WERI-Rb-1 (cell line): ENCODE measurements at regions not wholly inside any gene's neighbourhood (a gene's known extent, or its start where the extent isn't known, plus 50 kb on each side); places are given as distances from the start of the nearest gene placed in this dataset.

Source experiments
- DNase-seq: peaks from one replicate; pipeline ENCODE4 v3.0.0-alpha.2; 2020
- H3K27ac ChIP-seq: fragments of 250-450 bp; sonication (Bioruptor Pico); 2 replicates; pipeline ENCODE4 v1.5.1; 2020; ENCODE audit warnings: mild to moderate bottlenecking, moderate library complexity
- H3K27me3 ChIP-seq: fragments of 250-450 bp; sonication (Bioruptor Pico); 2 replicates; pipeline ENCODE4 v1.5.1; 2021; ENCODE audit warnings: mild to moderate bottlenecking, low read depth, moderate library complexity; ENCODE audit not compliant: insufficient read depth, severe bottlenecking
- H3K36me3 ChIP-seq: fragments of 250-450 bp; sonication (Bioruptor Pico); 2 replicates; pipeline ENCODE4 v1.5.1; 2020; ENCODE audit warnings: mild to moderate bottlenecking, moderate library complexity
- H3K4me3 ChIP-seq: 2 replicates; pipeline ENCODE4 v1.5.1; 2011; ENCODE audit warnings: low read depth, mild to moderate bottlenecking, control low read depth, low read length
- H3K9me3 ChIP-seq: fragments of 250-450 bp; sonication (Bioruptor Pico); 2 replicates; pipeline ENCODE4 v1.5.1; 2021; ENCODE audit warnings: mild to moderate bottlenecking, moderate library complexity; ENCODE audit not compliant: severe bottlenecking
- TF ChIP-seq, protein P1 (sequence below): IDR thresholded peaks from 2 replicates; pipeline ENCODE4 v1.5.1; 2011; ENCODE audit warnings: low read depth, mild to moderate bottlenecking, control low read depth, inconsistent platforms, low read length

DNA sequence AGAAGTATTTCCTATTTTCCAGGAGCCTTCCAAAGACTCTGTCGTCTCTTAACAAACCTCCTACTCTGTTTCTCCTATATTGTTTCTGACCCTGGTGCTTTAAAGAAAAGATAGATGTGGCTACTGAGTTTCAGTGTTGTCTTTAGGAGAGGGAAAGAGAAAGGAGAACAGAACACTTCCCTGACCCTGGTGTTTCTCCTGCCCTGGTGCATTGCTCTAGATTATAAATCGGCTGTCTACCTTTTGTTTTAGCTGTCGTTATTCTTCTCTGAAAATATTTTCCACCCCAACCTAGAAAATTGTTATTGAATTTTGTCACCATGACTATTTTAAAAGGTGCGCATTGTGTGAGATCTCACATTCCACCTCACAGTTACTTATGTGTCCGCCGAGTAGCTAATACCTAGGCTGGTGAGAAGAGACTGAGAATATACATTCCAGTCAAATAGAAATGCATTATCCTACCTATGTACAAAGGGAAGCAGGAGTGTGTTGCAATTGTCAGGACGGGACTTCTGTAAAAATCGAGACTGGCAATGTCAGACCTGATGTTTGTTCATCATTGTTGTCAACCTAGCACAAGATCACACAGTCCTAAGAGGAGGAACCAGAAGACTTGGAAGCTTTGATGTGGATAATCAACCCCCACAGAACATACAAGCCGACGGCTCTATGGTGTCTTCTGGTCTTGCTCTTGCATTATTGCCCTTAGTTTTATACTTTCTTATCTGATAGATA is 108.7 kb upstream of the SLC38A4 start:
- no peaks in the 10 kb centered on the region for H3K36me3 ChIP-seq
- TF ChIP-seq, protein P1, sequence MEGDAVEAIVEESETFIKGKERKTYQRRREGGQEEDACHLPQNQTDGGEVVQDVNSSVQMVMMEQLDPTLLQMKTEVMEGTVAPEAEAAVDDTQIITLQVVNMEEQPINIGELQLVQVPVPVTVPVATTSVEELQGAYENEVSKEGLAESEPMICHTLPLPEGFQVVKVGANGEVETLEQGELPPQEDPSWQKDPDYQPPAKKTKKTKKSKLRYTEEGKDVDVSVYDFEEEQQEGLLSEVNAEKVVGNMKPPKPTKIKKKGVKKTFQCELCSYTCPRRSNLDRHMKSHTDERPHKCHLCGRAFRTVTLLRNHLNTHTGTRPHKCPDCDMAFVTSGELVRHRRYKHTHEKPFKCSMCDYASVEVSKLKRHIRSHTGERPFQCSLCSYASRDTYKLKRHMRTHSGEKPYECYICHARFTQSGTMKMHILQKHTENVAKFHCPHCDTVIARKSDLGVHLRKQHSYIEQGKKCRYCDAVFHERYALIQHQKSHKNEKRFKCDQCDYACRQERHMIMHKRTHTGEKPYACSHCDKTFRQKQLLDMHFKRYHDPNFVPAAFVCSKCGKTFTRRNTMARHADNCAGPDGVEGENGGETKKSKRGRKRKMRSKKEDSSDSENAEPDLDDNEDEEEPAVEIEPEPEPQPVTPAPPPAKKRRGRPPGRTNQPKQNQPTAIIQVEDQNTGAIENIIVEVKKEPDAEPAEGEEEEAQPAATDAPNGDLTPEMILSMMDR = no peak
- peaks cover 8% of the 10 kb centered on the region for H3K27me3 ChIP-seq
- DNase-seq = no peak
- no peak overlapping the region for H3K4me3 ChIP-seq
- H3K27ac ChIP-seq = no peak overlapping the region
- no peaks in the 10 kb centered on the region for H3K9me3 ChIP-seq

DNA sequence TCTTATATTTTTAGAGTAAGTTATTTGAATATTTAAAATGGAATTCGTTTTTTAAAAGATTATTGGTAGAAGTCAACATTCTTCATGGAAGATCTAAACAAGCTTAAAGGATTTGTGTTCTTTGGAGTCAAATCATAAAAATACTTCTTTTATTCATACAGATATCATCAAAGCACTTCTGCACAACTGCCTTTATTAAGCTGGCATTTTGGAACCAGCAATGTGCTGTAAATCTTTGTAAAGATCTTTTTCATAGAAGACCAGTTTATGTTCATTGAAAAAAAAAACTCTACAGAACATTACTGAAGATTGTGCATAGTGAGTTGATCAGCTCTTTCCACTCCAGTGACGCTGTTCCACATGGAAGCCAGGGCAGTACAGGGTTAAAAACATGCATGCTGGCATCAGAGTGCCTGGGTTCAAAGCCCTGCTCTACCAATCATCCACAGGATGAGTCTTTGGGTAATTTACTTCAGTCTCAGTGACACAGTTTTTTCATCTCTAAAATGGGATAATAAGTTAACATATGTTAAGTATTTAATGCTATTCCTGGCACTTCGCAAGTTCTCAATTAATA is 109.6 kb upstream of the SLC38A4 start:
- H3K36me3 ChIP-seq = no peaks in the 10 kb centered on the region
- no peak for DNase-seq
- peaks cover 8% of the 10 kb centered on the region for H3K27me3 ChIP-seq
- TF ChIP-seq, protein P1 = no peak
- H3K27ac ChIP-seq = no peak overlapping the region
- no peak overlapping the region for H3K4me3 ChIP-seq
- H3K9me3 ChIP-seq = no peaks in the 10 kb centered on the region

DNA sequence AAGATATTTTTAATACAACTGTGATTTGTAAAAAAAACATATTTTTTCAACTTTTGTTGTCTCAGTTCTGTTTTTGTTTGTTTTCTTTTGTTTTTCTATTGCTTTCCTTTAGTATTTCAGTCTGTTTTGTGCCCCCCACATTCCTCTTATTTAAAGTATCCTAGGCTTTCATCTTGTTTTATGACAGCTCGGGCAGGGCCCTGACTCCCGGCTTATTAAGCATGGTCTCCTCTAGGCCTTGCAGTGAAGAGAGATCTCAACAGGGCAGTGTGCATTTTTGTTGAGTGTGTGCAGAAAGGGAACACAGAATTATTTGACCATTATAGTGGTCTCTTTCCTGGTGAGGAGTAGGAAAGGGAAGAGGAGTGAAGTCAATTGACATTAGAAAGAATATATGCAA is 110.2 kb upstream of the SLC38A4 start:
- Histone ChIP-seq H3K27ac (no peak overlapping the region), H3K27me3 (peaks cover 2% of the 10 kb centered on the region), H3K36me3 (no peaks in the 10 kb centered on the region), H3K4me3 (no peak overlapping the region), H3K9me3 (no peaks in the 10 kb centered on the region)
- TF ChIP-seq, protein P1 = no peak
- no peak for DNase-seq

DNA sequence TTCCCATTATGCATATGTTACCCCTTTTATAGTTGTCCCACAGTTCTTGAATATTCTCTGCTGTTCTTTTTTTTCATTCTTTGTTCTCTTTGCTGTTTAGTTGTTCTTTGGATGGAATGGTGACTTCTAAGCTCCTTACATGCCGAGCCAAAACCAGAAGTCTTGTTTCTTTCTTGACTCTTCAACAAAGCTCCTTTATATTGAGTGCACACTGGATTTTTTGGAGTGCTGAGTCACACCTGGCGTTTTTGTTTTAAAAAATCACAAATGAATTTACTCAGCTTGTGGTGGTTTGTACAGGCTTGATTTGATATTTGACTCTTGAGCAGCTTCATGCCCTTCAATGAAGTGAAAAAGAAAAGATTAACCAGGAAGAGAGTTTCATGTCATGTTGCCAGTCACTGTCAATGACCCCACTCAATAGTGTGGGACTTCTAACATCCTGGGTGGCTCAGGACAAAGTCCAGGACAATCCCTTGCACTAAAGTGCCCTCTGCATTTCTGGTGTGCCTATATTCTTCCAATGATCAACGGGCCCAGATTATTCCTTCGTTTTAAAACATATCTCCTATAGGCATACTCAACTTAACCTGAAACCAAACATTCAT is 112.4 kb upstream of the SLC38A4 start:
- peaks cover 2% of the 10 kb centered on the region for H3K27me3 ChIP-seq
- no peaks in the 10 kb centered on the region for H3K9me3 ChIP-seq
- DNase-seq = no peak
- TF ChIP-seq, protein P1 = no peak
- no peak overlapping the region for H3K27ac ChIP-seq
- no peak overlapping the region for H3K4me3 ChIP-seq
- no peaks in the 10 kb centered on the region for H3K36me3 ChIP-seq

DNA sequence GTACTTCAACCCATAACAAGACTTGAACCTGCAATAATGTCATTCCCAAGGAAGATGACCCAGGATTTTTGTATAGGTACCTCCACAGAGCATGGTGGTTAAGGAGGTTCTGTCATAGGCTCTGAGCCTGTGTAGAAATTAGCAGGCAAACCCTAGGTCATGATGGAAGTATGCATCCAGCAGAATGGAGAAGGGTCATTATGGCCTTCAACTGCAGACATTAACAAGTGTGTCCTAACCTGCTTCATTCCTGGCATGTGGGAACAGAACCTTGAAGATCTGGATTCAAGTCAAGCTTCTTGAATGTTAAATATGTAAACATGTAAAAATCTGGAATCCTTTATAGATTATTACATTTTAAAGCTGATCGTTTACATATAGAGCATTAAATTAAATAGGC is 116.2 kb upstream of the SLC38A4 start:
- Histone ChIP-seq H3K4me3 (no peak overlapping the region), H3K27me3 (no peaks in the 10 kb centered on the region), H3K27ac (no peak overlapping the region)

More for the DNA sequence above, 116.2 kb upstream of the SLC38A4 start:
- no peak for DNase-seq
- Histone ChIP-seq H3K9me3 (no peaks in the 10 kb centered on the region), H3K36me3 (no peaks in the 10 kb centered on the region)
- TF ChIP-seq, protein P1 = no peak
